H4 (cell line): ENCODE measurements at regions not wholly inside any gene's neighbourhood (a gene's known extent, or its start where the extent isn't known, plus 50 kb on each side); places are given as distances from the start of the nearest gene placed in this dataset.

ENCODE experiments used
- DNase-seq: peaks from one replicate; pipeline ENCODE4 v3.0.0-alpha.2; 2015; ENCODE audit warnings: low spot score

DNA sequence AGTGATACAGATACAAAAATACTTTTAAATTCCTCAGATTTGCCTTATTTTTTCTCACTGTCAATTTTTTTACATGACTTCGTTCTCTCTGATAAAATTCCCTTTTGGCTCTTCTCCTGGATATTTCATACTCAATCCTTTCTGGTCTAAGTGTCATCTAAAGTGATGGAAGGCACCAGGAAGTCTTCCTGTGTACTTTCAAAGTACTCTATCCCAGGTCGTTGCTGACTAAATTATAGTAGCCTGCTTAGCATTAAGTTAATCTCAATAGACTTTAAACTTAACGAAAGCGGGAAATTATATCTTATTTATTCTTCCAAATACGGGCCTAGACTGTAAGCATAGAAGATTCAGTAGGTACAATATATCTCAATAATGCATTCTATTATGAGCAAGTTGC lies 67.8 kb downstream of the CASP12 start:
- no peak for DNase-seq

GRCh38 chr11:104830080-104830479 lies 68.2 kb downstream of the CASP12 start:
- DNase-seq: no peak

DNA sequence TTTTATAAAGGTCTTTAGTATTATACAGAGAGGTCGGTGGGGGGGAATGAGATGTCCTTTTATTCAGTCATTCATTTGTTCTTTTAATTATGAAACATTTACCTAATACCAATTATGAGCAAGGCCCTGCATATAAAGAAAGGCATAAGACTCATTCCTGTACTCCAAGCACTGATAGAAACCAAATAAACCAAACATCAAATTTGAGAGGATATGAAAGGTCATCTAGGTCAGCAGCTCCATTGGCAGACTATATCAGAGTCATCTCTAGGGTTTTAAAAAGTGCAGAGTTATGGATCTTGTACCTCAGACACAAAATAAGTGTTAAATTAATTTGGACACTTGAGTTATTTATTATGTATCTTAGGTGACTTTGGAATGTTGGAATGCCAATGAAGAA lies 71.5 kb downstream of the CASP12 start:
- DNase-seq: no peak

DNA sequence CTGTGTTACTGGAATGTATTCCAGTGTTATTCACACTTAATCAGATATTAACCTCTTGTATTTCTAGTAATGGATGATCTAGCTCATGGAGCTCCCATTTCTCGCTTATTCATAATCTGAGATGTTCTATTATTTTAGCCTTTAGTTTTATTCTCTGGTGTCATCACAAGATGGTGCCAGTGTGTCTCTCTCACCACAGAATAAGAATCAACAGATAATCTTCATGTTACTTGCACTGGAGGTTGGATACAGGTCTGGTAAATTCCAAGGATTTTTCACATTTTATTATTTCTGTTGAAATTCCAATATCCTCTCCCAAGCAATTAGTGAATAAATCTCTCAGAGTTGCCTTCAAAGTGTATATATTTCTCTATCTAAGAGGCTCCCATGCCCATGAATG lies 74.6 kb downstream of the CASP12 start:
- DNase-seq: no peak

DNA sequence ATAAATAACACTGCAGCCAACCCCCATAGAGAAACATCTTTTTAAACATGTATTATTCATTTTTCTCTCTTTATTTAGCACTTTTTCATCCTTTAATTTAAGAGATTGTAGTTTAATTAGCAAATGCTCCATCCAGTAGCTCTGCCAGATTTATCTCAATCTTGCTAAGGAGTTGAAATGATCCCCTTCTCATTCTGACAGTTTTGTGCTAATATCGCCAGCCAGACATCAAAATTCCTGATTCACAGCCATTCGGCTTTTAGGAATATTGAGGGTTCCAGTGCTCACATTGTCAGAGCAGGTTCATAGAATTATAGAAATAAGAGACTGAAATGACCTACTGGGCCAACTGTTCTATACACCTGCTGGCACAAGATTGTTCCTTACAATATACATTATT lies 77.8 kb downstream of the CASP12 start:
- no peak for DNase-seq

DNA sequence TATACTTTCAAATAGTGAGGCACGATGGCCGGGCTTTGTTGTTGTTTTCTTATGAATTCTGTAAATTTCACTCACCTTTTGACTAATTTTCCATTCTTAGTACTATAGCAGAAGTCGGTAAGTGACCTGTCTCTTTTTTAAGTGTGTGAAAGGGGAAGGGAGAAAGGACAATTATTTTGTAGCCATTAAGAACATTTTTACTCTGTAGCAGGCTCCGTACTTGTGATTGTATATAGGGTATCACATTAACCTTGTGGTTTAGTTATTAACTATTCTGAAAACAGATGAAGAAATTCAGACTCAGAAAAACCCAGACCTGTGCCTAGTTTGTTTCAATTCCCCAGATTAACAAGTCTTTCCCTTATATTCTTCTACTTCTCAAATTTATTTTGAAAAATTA lies 78.7 kb downstream of the CASP12 start:
- no peak for DNase-seq

DNA sequence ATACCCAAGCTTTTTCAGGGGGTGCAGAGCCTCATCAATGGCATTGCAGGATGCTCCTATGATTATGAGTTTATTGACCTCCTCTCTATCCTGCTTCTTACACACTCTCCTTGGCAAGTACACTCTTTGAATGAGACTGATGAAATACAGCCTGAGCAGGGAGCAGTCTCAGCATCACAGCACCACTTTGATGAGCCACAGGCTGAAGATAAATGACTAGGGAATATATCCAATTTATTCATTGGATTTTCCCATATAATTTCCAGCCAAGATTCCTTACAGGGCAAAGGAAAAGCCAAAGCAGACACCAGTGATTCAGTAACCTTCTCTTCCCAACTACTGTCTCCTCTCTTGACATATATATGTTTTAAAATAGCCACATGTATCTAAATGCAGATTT lies 79.2 kb downstream of the CASP12 start:
- no peak for DNase-seq

DNA sequence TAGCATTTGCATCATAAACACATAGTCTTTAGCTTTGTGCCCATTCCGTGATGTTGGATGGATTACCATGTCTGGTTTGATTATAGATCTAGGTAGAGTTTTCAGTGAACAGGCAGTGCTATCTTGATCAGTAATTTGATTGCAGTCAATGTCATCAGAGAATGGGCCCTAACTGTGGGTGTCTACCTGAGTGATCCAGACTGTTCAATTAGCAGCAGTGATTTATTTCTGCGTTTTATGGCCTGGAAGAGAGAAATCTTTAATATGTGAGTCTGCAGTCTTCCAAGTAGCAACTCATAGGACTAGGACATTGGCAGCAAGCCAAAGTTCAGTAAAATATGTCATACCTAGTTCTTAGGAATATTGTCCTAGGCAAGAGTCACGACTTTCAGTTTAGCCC lies 80.3 kb downstream of the CASP12 start:
- DNase-seq: no peak

GRCh38 chr11:104813532-104813931 lies 84.7 kb downstream of the CASP12 start:
- DNase-seq: no peak

DNA sequence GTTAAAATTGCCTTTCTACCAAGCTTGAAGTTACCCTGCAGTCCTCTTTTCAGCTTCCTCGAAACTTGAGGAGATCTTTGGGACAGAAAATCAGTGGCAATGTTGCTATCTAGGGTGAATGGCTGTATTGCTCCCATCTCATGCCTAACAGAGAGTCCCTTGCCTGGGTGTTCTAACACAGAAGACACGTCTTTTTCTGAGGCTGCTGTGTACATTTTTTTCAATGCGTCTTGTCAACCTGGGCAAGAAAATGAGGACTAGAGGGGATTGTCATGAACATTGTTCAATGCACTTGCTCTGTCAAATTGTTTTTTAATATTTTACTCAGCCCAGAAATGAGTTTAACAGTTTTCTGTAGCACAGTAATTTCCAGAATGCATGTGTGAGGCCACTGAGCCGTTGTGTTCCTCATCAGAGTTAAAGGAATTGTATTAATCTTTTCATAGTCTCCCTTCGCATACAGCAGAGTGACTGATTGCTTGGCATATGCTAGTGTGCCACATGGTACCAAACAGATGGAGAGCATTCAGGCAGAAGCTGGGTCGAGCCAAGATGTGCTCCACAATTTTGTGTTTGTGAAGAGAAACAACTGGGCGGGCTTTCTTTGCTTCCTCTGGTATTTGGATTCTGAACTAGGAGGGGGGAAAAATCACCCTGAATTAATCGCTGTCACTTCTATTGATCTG lies 86.0 kb downstream of the CASP12 start:
- no peak for DNase-seq

GRCh38 chr11:104803776-104804175 lies 94.5 kb downstream of the CASP12 start:
- no peak for DNase-seq

GRCh38 chr11:104799251-104799650 lies 99.0 kb downstream of the CASP12 start:
- no peak for DNase-seq

DNA sequence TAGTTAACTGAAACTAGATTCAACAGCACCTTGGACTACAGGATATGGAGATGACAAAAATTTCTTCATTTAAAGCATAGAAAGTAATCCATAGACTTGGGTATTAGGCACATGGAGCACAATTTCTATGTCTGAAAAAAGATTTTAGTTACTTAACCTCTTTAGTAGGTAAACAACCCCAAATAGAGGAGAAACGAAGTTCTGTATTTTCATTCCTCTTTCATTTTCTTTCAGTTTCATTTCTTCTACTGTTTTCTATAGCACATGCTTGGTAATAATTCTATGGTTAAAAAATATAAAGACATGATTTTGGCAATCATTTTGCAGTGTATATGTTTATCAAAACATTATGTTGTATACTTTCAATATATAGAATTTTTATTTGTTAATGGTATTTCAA lies 99.5 kb downstream of the CASP12 start:
- no peak for DNase-seq

GRCh38 chr11:104796301-104796700 lies 102.0 kb downstream of the CASP12 start:
- no peak for DNase-seq

DNA sequence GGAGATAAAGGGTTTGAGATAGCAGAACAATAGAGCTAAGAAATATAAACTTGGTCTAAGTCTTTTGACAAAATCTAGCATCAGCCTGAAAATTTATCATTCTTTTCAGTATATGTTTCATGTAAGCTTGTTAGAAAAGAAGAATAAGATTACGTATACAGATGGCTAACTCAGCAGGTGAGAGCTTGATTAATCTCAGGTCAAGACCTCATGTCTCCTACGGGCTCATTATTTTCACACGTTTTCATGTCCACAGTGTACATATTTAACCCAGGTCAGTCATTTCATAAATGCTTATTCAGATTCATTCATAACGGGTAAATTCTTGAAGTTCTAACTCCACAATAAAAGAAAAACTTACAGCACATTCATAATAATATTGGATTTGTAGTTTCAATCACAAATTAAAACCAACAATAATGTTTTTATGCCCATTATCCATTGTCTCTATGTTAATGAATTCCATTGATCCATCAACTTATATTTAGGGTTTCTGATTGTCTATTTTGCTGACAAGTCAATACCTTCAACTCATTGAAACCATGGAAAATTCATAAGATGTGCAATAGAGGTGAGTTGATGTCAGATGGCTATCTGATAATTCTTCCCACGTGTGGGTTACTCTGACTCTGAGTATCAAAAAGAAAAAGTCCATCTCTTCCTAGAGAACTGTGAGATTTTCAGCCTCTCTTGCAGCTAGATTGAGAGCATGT lies 102.6 kb downstream of the CASP12 start:
- DNase-seq: no peak

GRCh38 chr11:104792861-104793260 lies 105.4 kb downstream of the CASP12 start:
- no peak for DNase-seq

DNA sequence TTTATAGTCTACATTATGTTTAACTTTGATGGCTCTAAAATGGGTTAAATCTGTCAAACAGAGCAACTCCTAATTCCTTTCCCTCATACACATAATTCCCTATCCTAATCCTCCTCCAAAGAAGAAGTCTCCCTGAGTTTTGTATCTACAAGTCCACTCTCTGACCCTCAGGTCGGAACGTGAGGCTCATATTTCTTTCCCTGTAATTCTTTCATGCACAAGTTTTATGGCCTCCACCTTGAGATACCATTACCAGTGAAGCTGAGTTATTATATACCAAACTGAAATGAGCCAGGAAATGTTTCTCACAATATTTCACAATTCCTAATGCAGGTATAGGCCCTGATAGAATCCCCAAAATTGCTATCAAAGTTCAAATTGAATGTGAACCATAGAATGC lies 106.4 kb downstream of the CASP12 start:
- no peak for DNase-seq

DNA sequence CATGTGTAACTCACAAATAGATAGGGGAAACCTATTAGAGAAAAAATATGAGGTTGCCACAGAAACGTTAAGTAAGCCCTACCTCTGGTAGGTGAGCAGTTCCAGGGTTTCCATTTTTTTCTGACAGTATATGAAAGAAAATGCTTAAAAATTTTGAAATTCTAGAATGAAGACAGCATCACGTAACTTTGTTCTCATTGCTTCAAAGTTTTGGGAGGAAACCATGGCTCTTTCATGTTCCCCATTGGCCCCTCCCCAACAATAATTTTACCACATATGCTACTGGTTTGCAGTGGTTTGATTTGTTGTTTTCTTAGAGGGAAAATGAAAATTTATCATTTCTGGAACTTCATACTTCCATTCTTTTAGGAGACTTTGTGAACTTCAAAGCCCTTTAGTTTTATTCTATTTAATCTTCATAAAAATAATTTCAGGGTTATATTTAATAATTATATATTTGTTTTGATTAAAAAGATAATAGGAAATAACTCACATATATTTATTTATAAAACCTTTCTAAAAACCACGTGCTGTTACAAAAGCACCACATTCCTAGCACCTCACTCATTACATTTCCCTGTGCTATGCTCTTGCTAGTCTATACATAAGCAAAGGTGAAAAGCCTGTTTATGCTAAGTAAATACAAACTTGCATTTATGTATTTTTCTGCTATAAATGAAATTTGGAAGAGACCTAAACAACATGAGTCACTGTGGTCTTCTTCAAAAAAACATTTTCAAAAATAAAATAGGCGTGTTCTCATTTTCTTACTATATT lies 113.4 kb downstream of the CASP12 start:
- DNase-seq: no peak

- no peak for DNase-seq
These were observed 115.0 kb downstream of the CASP12 start for GRCh38 chr11:104783241-104783640.

DNA sequence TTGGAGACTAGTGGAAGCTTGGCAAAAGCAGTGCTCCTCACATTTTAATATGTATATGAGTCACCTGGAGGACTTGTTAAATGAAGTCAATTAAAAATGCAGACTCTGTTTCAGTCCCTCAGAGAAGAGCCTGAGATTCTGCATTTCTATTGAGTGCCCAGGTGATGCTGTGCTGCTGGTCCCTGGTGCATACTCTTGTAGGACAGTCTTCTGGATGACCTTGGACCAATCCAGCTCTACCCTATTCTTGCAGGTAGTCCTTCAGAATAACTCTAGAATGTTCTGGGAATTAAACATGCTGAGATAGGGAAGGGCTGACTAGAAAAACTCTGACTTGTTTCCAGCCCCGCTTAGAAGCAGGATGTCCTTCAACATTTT lies 115.9 kb downstream of the CASP12 start:
- DNase-seq: no peak

- DNase-seq: no peak
These were observed 116.4 kb downstream of the CASP12 start for GRCh38 chr11:104781719-104782376.

DNA sequence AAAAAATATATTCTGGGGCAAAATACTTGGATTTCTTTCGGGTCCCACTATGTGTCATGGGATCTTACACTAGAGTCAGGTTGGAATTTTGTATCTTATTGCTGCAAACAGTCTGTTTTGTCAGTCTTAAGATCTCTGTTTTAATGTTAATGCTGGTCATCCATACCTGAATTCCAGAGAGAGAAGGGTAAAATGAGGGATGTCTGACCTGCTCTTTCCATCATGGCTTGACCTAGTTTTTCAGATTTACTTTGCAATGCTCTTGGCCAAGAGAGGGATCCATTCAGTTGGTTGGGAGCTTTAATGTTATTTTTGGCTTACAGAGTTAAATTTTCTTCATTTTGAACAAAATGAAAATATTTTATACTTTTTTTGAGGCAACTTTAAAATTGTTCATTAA lies 117.2 kb downstream of the CASP12 start:
- DNase-seq: no peak
